GM12873 (cell line): ENCODE measurements at regions not wholly inside any gene's neighbourhood (a gene's known extent, or its start where the extent isn't known, plus 50 kb on each side); places are given as distances from the start of the nearest gene placed in this dataset.

Experiments used
- CTCF ChIP-seq: IDR thresholded peaks from 2 replicates; pipeline ENCODE4 v1.5.1; 2012; ENCODE audit warnings: low read depth, mild to moderate bottlenecking, moderate library complexity, low read length, control low read depth; ENCODE audit not compliant: insufficient read depth; ENCODE audit errors: missing control alignments

DNA sequence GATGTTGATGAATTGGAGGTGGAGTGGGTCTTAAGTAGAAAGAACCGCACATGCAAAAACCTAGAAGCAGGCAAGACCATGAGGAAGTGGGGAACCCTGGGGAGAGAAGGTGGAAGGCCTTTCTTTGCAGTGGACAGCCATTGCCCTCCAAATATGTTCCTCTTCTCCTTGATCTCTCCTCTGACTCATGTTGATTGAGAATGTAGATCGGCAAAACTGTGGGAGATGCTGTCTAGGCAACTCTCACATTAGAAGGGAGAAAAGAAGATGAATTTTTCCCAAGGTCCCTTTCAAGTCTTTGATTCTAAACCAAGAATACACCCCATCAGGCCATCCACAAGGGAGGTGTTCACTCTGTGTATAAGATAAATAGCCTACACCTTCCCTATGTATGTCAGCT is 257.5 kb downstream of the MSRB3 start:
- no peak for TF ChIP-seq CTCF

GRCh38 chr12:65536351-65536750 is 257.9 kb downstream of the MSRB3 start:
- no peak for TF ChIP-seq CTCF

DNA sequence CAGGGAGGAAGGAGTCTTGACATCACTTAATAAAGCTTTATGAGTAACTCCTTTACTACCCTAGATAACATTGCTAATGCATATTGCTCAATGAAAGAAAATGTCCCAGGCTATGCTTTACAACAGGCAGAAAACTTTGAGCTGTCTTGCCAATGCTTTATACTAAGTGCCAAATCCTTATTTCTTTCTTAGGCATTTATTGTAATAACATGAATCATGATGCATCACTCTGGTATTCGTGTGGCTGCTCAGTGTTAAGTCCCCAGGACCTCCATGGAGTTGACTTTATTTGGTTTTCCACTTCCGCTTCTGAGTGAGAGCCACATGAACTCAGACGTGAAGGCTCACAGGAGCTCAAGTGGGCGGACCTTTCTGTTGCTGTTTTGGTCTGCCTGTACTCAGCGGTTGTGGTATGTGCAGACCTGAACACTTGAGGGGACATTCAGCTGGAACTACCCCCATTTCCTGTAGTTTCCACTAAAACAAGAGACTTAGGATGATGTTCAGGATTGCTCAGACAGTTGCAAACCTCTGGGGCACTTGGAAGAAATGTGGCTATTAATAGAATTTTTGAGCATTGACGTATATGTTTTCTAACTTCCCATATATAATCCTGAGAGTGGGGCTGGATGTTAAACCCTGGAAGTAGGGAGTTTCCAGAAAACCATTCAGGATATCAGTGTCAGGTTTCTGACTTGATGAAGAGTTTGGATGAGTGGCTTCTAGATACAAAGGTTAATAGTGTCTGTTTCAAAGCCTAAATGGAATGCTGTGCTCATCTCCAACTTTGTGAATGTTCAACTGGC is 258.6 kb downstream of the MSRB3 start:
- no peak for TF ChIP-seq CTCF

DNA sequence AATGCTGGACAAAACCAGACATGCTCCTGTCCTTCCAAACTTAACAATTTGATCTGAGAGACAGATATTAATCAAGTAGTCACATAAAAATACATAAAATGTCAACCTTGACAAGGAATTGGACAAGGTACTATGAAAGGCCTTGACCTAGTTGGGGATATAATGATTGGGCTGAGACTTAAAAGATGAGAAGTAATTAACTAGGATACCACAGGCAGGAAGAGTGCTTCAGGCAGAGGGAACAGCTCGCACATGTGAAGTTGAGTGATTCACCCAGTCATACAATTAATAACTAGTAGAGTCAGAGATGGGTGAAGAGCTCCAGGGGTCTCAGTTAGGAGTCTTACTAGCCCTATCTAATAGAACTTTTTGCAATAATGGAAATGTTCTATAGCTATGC is 259.5 kb downstream of the MSRB3 start:
- TF ChIP-seq CTCF, result no peak

- TF ChIP-seq CTCF, result no peak
Measured at GRCh38 chr12:65539023-65539422, 260.5 kb downstream of the MSRB3 start.

DNA sequence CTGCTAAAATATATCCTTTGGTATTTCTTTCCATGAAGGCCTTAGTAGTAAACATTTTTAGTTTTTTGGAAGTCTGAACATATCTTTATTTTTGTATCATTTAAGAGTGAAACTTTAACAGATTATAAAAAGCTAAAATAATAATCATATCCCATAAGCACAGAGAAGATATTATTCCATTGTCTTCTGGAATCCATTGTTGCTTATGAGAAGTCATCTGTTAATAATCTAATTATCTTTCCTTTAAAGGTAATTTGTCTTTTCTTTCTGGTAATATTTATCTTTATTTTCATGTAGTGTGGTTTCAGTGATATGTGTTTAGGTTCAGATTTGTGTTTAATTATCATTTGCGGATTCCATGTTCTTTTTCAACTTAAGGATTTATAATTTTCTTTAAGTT is 261.7 kb downstream of the MSRB3 start:
- no peak for TF ChIP-seq CTCF

DNA sequence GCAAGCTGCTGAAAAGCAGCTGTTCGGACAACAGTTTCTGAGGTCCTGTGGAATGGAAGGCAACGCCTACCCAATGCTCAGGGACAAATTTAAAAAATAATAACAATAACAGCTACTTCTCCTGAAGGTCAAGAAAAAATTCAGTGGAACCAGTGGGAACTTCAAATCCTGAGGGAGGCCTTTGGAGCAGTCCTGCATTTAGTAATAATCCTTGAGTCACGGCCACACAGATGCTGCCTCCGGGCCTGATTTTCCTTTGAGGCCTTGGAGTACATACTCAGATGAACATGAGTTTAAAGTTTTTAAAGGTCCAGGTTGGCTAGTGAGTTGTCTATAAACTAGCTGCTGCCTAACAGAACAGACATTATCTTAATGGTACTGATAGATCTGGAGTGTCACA is 268.0 kb downstream of the MSRB3 start:
- TF ChIP-seq CTCF, result no peak
